Activated CD4-positive, alpha-beta T cell treated with anti-CD3 and anti-CD28 coated beads, Interleukin-2, amount 50 U/mL, for 1 hour (primary cell): ENCODE measurements at regions not wholly inside any gene's neighbourhood (a gene's known extent, or its start where the extent isn't known, plus 50 kb on each side); places are given as distances from the start of the nearest gene placed in this dataset.

Experiments used
- DNase-seq: peaks from one replicate; pipeline ENCODE4 v3.0.0-alpha.2; 2020

GRCh38 chr6:170093658-170094596 lies 197.0 kb downstream of the DLL1 start:
- no peak for DNase-seq

GRCh38 chr6:170093276-170093657 lies 197.6 kb downstream of the DLL1 start:
- no peak for DNase-seq

GRCh38 chr6:170092826-170093225 lies 198.1 kb downstream of the DLL1 start:
- DNase-seq, result no peak

- DNase-seq, result no peak
Measured at GRCh38 chr6:170091639-170092579, 199.0 kb downstream of the DLL1 start.

- DNase-seq, result no peak
Measured at GRCh38 chr6:170091000-170091638, 199.8 kb downstream of the DLL1 start.

- DNase-seq, result no peak
Measured at GRCh38 chr6:170090561-170090960, 200.3 kb downstream of the DLL1 start.

GRCh38 chr6:170089963-170090362 lies 200.9 kb downstream of the DLL1 start:
- DNase-seq, result no peak

- DNase-seq, result no peak
Measured at GRCh38 chr6:170088582-170088955, 202.3 kb downstream of the DLL1 start.

GRCh38 chr6:170087941-170088581 lies 202.8 kb downstream of the DLL1 start:
- peak; percentile 19 for DNase-seq

GRCh38 chr6:170087421-170087780 lies 203.5 kb downstream of the DLL1 start:
- peak; percentile 15 for DNase-seq

- no peak for DNase-seq
Measured at GRCh38 chr6:170086639-170087420, 204.0 kb downstream of the DLL1 start.

- no peak for DNase-seq
Measured at GRCh38 chr6:170085475-170086401, 205.1 kb downstream of the DLL1 start.

GRCh38 chr6:170084166-170084730 lies 206.6 kb downstream of the DLL1 start:
- DNase-seq, result no peak

GRCh38 chr6:170083236-170084051 lies 207.4 kb downstream of the DLL1 start:
- no peak for DNase-seq

GRCh38 chr6:170082531-170083187 lies 208.2 kb downstream of the DLL1 start:
- DNase-seq, result no peak

- no peak for DNase-seq
Measured at GRCh38 chr6:170082067-170082466, 208.8 kb downstream of the DLL1 start.

- DNase-seq, result no peak
Measured at GRCh38 chr6:170081556-170081955, 209.3 kb downstream of the DLL1 start.

- DNase-seq, result no peak
Measured at GRCh38 chr6:170080828-170081371, 210.0 kb downstream of the DLL1 start.
